Liver (tissue), 8 donors: ENCODE measurements at regions not wholly inside any gene's neighbourhood (a gene's known extent, or its start where the extent isn't known, plus 50 kb on each side); places are given as distances from the start of the nearest gene placed in this dataset.

ENCODE experiments used
- DNase-seq: peaks from one replicate; pipeline ENCODE4 v3.0.0-alpha.2; 2017; ENCODE audit warnings: low spot score
- H3K27ac ChIP-seq, 2 donors: one replicate each; pipeline ENCODE4 v1.7.0; 2013; ENCODE audit warnings: inconsistent platforms in 2 of 2, low read length in 2 of 2, control low read depth in 1 of 2, low read depth in 1 of 2, mild to moderate bottlenecking in 1 of 2
- H3K27me3 ChIP-seq, 4 donors: one replicate each; pipeline versions ENCODE4 v1.6.1 to v1.7.0; 2013; ENCODE audit warnings: low read length in 3 of 4, inconsistent platforms in 1 of 4, mild to moderate bottlenecking in 1 of 4, moderate library complexity in 1 of 4; ENCODE audit not compliant: control insufficient read depth in 4 of 4, insufficient read depth in 4 of 4
- H3K36me3 ChIP-seq, 4 donors: one replicate each; pipeline versions ENCODE4 v1.6.1 to v1.7.0; 2013; ENCODE audit warnings: low read length in 3 of 4, mild to moderate bottlenecking in 3 of 4, low read depth in 1 of 4, moderate library complexity in 1 of 4; ENCODE audit not compliant: control insufficient read depth in 4 of 4, insufficient read depth in 3 of 4
- H3K4me1 ChIP-seq, 4 donors: one replicate each; pipeline versions ENCODE4 v1.6.1 to v1.7.0; 2013; ENCODE audit warnings: low read length in 3 of 4, mild to moderate bottlenecking in 3 of 4, moderate library complexity in 1 of 4; ENCODE audit not compliant: control insufficient read depth in 4 of 4, insufficient read depth in 4 of 4
- H3K4me3 ChIP-seq, 3 donors: one replicate each; pipeline versions ENCODE4 v1.6.1 to v1.7.0; 2013; ENCODE audit warnings: low read length in 3 of 3, control low read depth in 1 of 3, low read depth in 1 of 3, mild to moderate bottlenecking in 1 of 3
- H3K9ac ChIP-seq, 2 donors: one replicate each; pipeline ENCODE4 v1.7.0; 2013; ENCODE audit warnings: low read length in 2 of 2, mild to moderate bottlenecking in 2 of 2, moderate library complexity in 2 of 2, control low read depth in 1 of 2, low read depth in 1 of 2
- H3K9me3 ChIP-seq, 4 donors: one replicate each; pipeline versions ENCODE4 v1.6.1 to v1.7.0; 2013; ENCODE audit warnings: low read length in 3 of 4; ENCODE audit not compliant: control insufficient read depth in 4 of 4
- ATF3 ChIP-seq: IDR thresholded peaks from 2 replicates; pipeline ENCODE4 v1.6.1; 2016; ENCODE audit warnings: antibody characterized with exemption
- CTCF ChIP-seq: fragments of 150-350 bp; IDR thresholded peaks from 2 replicates; pipeline ENCODE4 v1.5.1; 2017; ENCODE audit warnings: improper control_type of control experiment, low read depth, low read length; ENCODE audit not compliant: missing input control
- EGR1 ChIP-seq, 2 donors: IDR thresholded peaks; 2 replicates each; pipeline ENCODE4 v1.6.1; 2016 to 2018; ENCODE audit warnings: antibody characterized with exemption in 2 of 2, low read depth in 2 of 2
- FOXA1 ChIP-seq: IDR thresholded peaks from 2 replicates; pipeline ENCODE4 v1.6.1; 2016; ENCODE audit warnings: antibody characterized with exemption
- FOXA2 ChIP-seq: IDR thresholded peaks from 2 replicates; pipeline ENCODE4 v1.6.1; 2016; ENCODE audit warnings: antibody characterized with exemption
- HNF4A ChIP-seq, 2 donors: conservative IDR thresholded peaks; 2 replicates each; pipeline ENCODE4 v1.6.1; 2016; ENCODE audit warnings: antibody characterized with exemption in 2 of 2, mild to moderate bottlenecking in 2 of 2
- JUND ChIP-seq, 2 donors: IDR thresholded peaks; 2 replicates each; pipeline ENCODE4 v1.6.1; 2016; ENCODE audit warnings: antibody characterized with exemption in 2 of 2
- MAX ChIP-seq: IDR thresholded peaks from 2 replicates; pipeline ENCODE4 v1.6.1; 2016; ENCODE audit warnings: antibody characterized with exemption
- NR2F2 ChIP-seq: IDR thresholded peaks from 2 replicates; pipeline ENCODE4 v1.6.1; 2016; ENCODE audit warnings: antibody characterized with exemption
- RAD21 ChIP-seq, 2 donors: IDR thresholded peaks; 2 replicates each; pipeline ENCODE4 v1.6.1; 2016; ENCODE audit warnings: antibody characterized with exemption in 2 of 2, mild to moderate bottlenecking in 2 of 2
- REST ChIP-seq: IDR thresholded peaks from 2 replicates; pipeline ENCODE4 v1.6.1; 2016; ENCODE audit warnings: antibody characterized with exemption, mild to moderate bottlenecking
- RXRA ChIP-seq, 2 donors: IDR thresholded peaks; 2 replicates each; pipeline ENCODE4 v1.6.1; 2017 to 2018; ENCODE audit warnings: antibody characterized with exemption in 2 of 2, mild to moderate bottlenecking in 1 of 2
- TAF1 ChIP-seq: conservative IDR thresholded peaks from 2 replicates; pipeline ENCODE4 v1.6.1; 2016; ENCODE audit warnings: antibody characterized with exemption, mild to moderate bottlenecking
- YY1 ChIP-seq: IDR thresholded peaks from 2 replicates; pipeline ENCODE4 v1.6.1; 2016; ENCODE audit warnings: antibody characterized with exemption, mild to moderate bottlenecking
- WGBS: extraction: QIAGEN DNeasy Blood & Tissue Kit; methylation state at CpG from one replicate; pipeline ENCODE4 v1.1.7; 2013; 5-methylcytosine and 5-hydroxymethylcytosine counted together
- donor health status: healthy.
- donor health status: healthy.
- donor health status: healthy.
- donor health status: healthy.
- donor health status: healthy.

- Histone ChIP-seq H3K9ac (no peak overlapping the region), H3K4me1 (no peaks in the 10 kb centered on the region), H3K4me3 (no peak overlapping the region), H3K9me3 (no peaks in the 10 kb centered on the region), H3K27ac (no peak overlapping the region), H3K36me3 (no peaks in the 10 kb centered on the region), H3K27me3 (peaks cover 0 to 3% (median 0%) of the 10 kb centered on the region in 4 donors)
- no peak for DNase-seq
- 10% methylated on average over 1 of the region's 1 CpG for WGBS
- TF ChIP-seq JUND (IDR thresholded peaks at IDR 0.05) (no peak), TAF1 (no peak), HNF4A (conservative IDR thresholded peaks at IDR 0.05) (no peak), CTCF (peak; percentile 29), RAD21 (IDR thresholded peaks at IDR 0.05) (peak; percentile 48 to 74), MAX (no peak), EGR1 (IDR thresholded peaks at IDR 0.05; ENCODE audit: low read depth in 2 of 2) (no peak), ATF3 (no peak), NR2F2 (no peak), RXRA (IDR thresholded peaks at IDR 0.05) (no peak)
Observed at GRCh38 chr5:119743927-119744326, 114.6 kb downstream of the FAM170A start.

- Histone ChIP-seq H3K36me3 (no peaks in the 10 kb centered on the region), H3K9ac (no peak overlapping the region), H3K4me3 (no peak overlapping the region), H3K27ac (no peak overlapping the region), H3K9me3 (no peaks in the 10 kb centered on the region), H3K4me1 (no peaks in the 10 kb centered on the region), H3K27me3 (no peaks in the 10 kb centered on the region)
- 95% methylated on average over 1 of the region's 1 CpG for WGBS
- DNase-seq = no peak
- peak; percentile 38 to 54 for TF ChIP-seq HNF4A (conservative IDR thresholded peaks at IDR 0.05)
- TF ChIP-seq MAX = no peak
- TF ChIP-seq TAF1 = no peak
- TF ChIP-seq YY1 = no peak
Observed at GRCh38 chr5:119745976-119746375, 116.6 kb downstream of the FAM170A start.

GRCh38 chr5:119746984-119747383 lies 117.6 kb downstream of the FAM170A start:
- Histone ChIP-seq H3K9ac (no peak overlapping the region), H3K27ac (no peak overlapping the region), H3K27me3 (no peaks in the 10 kb centered on the region), H3K4me3 (no peak overlapping the region), H3K36me3 (no peaks in the 10 kb centered on the region), H3K9me3 (no peaks in the 10 kb centered on the region), H3K4me1 (no peaks in the 10 kb centered on the region)
- DNase-seq = no peak
- TF ChIP-seq HNF4A (conservative IDR thresholded peaks at IDR 0.05) (no peak), RXRA (IDR thresholded peaks at IDR 0.05) (no peak), NR2F2 (no peak), JUND (IDR thresholded peaks at IDR 0.05) (no peak), FOXA1 (no peak), FOXA2 (no peak), MAX (no peak), REST (no peak), EGR1 (IDR thresholded peaks at IDR 0.05; ENCODE audit: low read depth in 2 of 2) (no peak), TAF1 (no peak)
- 74% methylated on average over 3 of the region's 3 CpGs for WGBS
